CD4-positive, alpha-beta T cell treated with Interleukin-4 for 4 hours (primary cell): ENCODE measurements at regions not wholly inside any gene's neighbourhood (a gene's known extent, or its start where the extent isn't known, plus 50 kb on each side); places are given as distances from the start of the nearest gene placed in this dataset.
"Not testable (repeated sequence)": the region's sequence is repeated elsewhere in the genome, so short reads cannot be mapped to it uniquely, and the experiment has no call there.

Source experiments
- DNase-seq: peaks from one replicate; pipeline ENCODE4 v3.0.0-alpha.2; 2020

DNA sequence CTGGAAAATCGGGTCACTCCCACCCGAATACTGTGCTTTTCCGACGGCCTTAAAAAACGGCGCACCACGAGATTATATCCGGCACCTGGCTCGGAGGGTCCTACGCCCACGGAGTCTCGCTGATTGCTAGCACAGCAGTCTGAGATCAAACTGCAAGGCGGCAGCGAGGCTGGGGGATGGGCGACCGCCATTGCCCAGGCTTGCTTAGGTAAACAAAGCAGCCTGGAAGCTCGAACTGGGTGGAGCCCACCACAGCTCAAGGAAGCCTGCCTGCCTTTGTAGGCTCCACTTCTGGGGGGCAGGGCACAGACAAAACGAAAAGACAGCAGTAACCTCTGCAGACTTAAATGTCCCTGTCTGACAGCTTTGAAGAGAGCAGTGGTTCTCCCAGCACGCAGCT lies 132.5 kb upstream of the TLE4 start:
- not testable (repeated sequence) for DNase-seq

DNA sequence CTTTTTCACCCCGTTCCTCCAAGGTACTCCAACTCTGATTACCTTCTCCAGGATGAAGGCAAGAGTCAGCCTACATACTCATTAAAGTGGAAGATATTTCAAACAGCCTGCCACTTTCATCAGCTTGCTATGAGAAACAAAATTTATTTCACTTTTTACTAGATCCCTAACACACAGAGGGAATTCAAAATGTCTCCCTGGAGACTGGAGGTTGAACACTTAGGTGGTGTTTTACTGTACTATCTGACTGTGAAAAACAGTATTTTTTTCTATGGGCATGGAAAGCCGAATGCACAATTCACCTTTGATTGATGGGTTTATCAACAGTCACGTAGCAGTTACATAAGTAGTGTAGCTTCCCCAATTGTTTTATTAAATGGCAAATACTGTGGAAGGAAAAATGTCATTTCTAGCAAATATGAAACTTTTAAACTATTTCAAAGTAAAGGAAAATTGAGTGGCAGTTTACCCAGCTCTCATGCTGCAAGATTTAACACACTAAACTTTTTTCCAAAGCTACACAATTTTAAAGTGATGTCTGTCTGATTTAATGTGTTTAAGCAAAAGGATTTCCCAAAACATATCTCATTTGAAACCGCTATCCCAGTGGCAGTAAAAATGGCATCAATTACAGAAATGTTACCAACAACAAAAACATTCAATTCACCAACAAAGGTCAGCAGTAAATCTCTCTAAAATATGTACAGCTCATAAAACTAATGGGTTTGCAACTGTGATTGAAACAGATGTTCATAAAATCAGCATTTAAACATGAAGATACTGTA lies 125.0 kb upstream of the TLE4 start:
- DNase-seq = no peak

GRCh38 chr9:79447308-79447605 lies 124.5 kb upstream of the TLE4 start:
- no peak for DNase-seq

DNA sequence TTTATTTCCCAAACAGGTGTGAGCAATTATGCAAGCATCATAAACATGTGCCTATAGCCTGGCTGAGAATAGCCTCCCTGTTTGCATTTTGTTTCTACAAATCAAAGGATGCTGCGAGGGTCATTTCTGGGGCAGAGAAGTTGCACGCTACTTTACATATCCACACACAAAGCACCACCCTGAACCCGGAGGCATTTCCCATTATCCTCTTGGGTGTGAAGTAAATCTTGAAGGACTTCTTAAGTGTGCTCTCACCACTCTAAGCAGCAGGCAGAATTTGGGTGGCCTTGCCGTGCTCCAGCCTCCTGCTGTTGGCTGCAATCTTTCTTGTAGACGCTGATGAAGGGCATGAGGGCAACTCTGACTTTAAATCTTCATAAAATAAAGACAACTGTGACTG lies 124.0 kb upstream of the TLE4 start:
- no peak for DNase-seq

GRCh38 chr9:79452265-79452664 lies 119.5 kb upstream of the TLE4 start:
- no peak for DNase-seq

DNA sequence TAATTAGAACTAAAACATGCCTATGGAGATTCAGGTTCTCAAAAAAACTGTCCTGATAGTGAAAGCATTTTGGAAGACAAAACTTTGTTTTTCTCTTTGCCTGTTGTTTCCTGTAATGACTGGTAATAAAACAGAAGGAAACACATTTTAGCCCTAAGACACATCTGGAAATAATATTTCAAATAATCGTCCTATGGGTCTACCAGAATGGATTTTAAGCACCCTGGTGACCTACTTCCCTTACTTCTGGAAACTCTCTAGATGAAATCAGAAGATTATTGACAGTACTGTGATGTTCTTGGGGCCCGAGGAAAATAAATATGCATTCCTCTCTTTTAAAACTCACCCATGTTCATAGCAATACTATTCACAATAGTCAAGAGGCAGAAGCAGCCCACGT lies 110.1 kb upstream of the TLE4 start:
- no peak for DNase-seq

GRCh38 chr9:79465156-79465555 lies 106.6 kb upstream of the TLE4 start:
- no peak for DNase-seq

DNA sequence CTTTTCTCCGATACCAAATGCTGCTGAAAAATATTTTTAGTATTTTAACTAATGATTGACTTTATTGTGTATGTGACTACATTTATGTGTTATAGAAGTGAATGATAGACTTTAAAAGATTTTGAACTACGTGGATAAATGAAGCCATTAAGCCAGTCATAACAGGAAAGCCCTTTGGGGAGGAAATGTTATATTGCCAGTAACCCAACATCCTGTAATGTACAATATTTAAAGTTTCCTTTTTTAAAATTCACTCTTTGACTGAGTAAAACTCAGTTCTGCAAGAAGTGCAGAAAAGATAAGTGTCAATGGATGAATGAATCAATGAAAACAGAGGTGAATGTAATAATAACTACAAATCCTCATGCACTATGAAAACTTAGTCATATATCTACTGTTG lies 102.6 kb upstream of the TLE4 start:
- DNase-seq = no peak

DNA sequence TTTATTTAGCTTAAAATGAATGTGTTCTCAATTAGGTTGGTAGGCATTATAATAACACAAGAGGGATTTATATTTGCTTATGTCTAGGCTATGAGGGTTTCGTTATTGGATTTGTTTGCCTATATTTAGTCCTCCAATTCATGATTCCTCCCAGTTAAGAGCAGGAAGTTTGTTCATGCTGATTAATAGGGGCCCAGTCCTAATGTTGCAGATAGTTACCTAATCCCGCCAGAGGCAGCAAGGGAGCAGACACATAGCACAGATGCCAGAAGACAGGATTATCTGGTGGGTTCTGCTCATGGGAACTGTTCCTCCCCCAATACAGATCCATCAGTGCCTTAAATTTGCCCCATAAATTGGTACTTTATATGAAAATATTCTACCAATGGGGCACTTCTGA lies 100.8 kb upstream of the TLE4 start:
- DNase-seq = no peak

GRCh38 chr9:79471580-79472543 lies 99.9 kb upstream of the TLE4 start:
- peak; percentile 6 for DNase-seq

- DNase-seq = no peak
Observed at GRCh38 chr9:79473704-79474103, 98.1 kb upstream of the TLE4 start.

DNA sequence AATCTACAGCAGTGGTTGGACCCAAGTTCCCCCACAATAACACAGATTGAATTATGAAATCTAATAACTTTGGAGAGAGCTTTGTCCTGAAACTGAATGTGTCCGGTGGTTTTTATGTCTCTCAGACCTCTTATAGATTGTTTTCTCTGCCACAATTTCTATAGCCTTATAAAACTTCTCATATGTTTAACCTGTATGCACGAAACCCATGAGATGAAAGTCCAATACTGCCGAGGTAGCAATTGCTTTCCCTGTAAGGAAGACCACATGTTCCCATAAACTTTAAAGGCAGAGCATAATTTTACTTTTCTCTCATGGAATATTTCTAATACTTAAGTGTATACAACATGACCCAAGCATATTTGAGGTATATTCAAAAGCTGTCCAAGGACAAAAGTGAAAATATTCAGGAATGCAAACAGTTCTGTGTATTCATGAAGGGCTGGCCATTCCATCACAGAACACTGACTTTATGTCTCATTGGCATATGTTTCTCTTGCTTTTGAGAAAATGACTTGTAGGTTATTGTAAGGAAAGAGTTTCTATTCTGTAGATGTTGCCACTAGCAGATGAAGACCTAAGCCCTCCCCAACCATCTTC lies 94.4 kb upstream of the TLE4 start:
- no peak for DNase-seq

- peak; percentile 27 for DNase-seq
Observed at GRCh38 chr9:79477955-79478771, 93.6 kb upstream of the TLE4 start.

DNA sequence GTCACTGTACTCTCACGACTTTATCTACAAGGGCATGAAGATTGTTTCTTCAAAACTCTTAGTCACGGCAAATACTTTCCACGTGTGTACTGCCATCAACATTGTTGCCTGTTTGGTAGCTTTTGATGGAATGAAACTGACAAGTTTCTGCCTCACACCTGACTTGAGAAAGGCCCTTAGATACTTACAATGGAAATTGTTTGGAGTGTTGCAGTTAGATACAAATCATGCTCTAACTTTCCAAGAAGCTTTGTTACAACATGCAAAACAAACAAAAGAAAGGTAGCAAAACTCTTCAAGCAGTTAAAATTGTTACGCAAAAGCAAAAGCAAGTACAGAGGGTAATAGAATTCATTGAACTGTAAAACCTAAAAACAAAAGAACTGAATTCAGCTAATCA lies 91.1 kb upstream of the TLE4 start:
- DNase-seq = no peak

- no peak for DNase-seq
Observed at GRCh38 chr9:79481846-79482477, 89.8 kb upstream of the TLE4 start.

DNA sequence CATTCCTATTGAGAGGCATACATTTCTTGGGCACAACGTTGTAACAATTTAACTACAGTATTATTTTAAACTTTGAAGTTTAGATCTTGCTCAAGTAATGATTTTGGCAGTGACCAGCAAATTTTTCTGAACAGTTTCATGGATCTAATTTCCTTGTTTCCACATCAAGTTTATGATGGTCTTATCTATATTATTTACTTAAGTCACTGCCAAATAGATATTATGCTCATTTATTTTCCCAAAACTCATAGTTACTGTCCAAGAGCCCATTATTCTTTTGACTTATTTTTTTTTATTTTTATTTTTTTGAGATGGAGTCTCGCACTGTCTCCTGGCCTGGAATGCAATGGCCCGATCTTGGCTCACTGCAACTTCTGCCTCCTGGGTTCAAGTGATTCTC lies 86.5 kb upstream of the TLE4 start:
- no peak for DNase-seq

DNA sequence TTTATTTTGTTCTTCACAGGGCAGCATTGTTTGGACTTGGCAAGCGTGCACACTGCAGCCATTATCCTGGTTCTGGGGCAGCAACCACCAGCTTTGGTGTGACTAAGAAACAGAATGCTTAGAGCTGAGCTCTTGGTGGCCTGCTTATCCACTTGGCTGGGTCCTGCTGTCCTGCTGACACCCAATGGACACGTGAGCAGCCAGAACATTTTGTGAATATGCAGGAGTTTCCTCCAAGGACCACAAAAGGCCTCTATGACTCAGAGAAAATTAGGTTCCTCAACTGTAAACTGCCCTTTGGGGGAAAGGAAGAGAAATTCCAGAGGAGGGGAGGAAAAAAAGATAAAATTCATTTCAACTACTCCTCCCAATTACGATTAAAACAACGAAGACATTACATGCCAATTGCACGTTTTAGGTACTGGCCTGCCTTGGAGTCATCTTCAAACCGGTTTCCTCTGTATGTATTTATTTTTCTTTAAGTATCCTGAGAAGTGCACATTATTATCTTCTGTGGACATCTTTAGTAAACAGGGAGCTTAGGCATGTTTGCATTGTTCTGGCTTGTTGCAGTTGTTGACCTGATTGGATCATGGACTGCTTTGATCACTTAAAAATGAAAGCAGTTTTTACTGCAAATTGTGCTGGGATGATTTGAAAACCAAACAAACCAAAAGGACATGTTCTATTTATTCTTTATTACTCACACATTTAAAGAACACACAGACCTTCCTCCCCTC lies 82.3 kb upstream of the TLE4 start:
- no peak for DNase-seq

DNA sequence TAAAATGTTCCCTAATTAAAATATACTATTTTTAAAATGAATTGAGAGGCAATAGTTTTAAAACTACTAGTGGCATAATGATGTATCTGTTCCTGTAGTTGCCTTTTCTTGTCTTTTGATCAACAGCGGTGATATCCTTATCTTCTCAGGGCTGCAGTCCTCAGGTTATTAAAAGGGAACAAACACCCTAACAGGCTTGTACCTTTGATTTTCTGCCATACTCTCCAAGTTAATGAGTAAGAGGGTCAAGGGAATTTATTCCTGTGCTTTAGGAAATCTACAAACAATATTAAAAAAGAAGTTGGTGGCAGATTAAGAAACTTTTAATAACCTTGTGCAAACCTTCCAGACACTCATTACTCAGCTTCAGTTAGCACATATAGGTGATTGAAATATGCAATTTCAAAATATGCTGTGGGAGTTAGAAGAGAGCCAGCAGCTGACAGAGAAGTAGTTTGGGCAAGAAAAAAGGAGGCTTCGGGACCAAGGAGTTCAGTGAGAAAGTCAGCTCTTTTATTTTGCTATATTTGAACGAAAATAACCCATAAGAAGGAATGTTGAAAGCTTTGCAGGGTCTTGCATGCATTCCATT lies 81.0 kb upstream of the TLE4 start:
- no peak for DNase-seq

GRCh38 chr9:79492092-79493009 lies 79.4 kb upstream of the TLE4 start:
- no peak for DNase-seq

GRCh38 chr9:79500196-79500864 lies 71.4 kb upstream of the TLE4 start:
- not testable (repeated sequence) for DNase-seq
